ENCODE measurements at regions not wholly inside any gene's neighbourhood (a gene's known extent, or its start where the extent isn't known, plus 50 kb on each side); places are given as distances from the start of the nearest gene placed in this dataset.

DNA sequence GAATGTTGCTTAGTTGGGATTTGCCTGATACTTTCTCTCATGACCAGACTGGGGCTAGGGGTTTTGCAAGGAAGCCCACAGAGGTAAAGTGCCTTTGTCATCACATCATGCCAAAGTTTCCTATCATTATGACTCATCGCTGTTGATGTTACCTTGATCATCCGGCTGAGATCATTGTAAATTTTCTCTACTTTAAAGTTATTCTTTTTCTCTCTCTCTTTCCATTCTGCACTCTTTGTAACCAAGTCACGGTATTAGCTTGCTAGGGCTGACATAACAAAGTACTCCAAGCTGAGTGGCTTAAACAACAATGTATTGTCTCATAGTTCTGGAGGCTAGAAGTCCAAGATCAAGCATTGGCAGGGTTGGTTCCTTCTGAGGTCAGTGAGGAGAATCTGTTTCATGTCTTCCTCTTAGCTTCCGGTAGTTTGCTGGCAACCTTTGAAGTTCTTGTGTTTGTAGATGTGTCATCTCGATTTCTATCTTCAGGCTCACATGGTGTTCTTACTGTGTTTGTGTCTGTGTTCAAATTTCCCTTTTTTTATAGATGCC is 113.0 kb downstream of the DTHD1 start:
- peak; percentile 83 for DNase-seq

- DNase-seq: peak; percentile 40
These were observed 118.4 kb downstream of the DTHD1 start for GRCh38 chr4:36399762-36400353.

DNA sequence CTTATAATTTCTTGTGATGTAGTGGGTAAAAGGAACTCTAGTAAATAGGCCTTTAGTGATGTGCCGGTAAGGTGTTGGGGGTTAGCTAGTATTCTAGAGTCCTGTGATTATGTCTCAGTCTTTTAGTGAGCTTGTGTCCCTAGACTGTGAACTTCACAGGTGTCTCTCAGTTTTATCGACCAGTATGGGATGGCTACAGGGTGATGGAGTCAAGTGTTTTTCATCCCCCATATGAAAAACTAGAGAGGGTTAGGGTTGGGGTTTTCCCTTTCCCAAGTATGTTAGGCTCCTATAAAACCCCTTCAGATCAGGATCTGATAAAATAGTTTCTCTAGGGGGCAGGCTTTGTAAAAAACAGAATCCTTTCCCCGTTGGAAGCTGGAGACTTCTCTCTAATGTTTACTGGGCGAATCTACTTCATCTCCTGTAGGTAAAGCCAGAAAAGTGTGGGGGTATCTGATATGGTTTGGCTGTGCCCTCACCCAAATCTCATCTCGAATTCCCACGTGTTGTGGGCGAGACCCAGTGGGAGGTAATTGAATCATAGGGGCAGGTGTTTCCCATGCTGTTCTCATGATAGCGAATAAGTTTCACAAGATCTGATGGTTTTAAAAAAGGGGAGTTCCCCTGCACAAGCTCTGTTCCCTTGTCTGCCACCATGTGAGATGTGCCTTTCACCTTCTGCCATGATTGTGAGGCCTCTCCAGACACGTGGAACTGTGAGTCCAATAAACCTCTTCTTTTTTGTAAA is 120.8 kb downstream of the DTHD1 start:
- no peak for DNase-seq

- no peak for DNase-seq
These were observed 129.9 kb downstream of the DTHD1 start for GRCh38 chr4:36411338-36411737.

DNA sequence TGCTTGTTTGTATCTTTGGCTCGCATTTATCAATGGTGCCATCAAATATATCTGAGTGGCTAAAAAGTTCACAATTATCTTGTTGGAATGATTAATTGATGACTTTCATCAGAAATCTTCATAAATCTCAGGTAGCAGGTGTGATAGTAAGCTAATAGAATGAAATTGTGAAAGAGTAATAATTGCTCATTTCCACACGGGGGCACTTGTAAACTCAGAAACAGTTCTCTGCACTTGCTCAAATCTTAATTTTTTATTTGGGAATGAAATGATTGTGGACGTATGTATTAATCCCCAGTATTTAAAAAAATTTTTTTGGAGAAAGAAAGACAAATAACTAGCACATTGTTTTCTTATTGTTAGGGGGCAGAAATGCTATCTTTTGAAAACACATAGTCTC is 132.8 kb downstream of the DTHD1 start:
- DNase-seq: no peak

DNA sequence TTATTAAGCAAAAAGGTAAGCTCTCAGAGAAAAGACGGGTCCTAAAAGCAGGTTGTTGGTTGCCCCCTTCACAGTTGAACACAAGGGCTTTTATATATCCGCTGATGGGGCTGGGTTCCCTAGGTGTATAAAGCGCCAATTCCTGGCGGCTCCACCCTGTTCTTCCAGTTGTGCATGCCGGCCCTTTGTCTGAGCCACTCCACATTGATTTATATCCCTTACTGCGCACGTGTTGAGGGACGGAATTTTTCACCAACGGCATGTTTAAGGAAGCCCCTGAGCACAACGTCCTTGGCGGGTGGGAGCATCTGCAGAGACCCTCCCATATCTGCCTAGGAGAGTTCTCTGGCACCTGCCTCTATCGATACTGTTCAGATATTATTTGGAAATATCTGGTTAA is 135.7 kb downstream of the DTHD1 start:
- DNase-seq: no peak

DNA sequence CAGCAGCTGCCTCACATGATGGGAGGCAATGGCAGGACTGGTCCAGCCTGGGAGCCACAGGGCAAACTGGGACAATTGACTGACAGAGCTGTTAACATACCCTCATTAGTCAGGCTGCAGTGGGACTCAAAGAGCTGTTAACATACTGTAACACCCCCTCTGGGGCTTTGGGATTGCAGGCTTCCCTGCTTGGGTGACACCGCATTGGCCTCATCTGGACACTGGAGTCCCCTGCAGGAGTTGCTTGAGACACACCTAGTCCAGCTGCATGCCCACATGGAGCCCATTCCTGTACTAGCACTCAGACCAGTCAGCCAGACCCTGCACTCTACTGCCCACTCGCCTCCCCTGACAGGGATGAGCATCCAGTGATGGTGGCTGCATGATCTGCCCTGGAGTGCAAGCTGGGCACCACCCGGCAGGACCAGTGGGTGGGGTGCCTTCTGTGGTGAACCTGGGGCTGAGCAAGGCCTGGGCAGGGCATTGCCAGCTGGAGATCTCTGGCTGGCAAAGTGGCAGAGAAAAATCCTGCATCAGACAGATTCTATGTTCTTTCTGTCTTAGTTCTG is 138.8 kb downstream of the DTHD1 start:
- no peak for DNase-seq

DNA sequence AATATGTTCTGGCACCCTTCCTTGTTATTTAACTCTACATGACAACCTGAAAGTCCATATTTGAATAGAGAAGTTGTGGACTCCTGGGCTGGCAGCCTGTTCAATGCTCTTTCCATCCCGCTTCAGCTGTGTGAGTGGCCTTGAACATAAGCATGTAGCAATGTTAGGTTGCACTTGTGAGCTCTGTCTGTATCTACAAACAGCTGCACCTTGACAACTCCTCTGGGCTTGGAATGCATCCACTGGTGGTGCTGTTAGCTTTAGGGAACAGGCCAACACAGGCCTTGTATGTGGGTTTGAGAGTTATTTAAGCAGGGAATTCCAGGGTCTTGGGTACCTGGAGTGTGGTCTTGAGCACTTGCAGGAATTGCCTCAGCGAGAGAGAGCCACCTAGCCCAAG is 141.2 kb downstream of the DTHD1 start:
- no peak for DNase-seq

GRCh38 chr4:36426741-36427140 is 145.3 kb downstream of the DTHD1 start:
- no peak for DNase-seq

DNA sequence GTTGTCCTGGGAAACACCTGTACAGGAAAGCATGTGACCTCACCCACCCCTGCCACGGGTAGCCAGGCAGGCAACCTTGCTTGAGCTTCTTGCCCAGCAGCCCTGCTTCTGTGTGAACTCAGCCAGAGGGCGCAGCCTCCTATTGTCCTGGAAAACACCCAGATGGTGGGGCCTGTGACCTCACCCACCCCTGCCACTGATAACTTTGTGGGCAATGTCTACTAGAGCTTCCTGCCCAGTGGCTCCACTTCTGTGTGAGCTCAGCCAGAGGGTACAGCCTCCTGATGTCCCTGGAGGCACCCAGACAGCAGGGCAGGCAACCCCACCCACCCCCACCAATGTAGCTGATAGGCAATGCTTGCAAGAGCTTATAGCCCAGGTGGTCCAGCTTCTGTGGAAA is 146.3 kb downstream of the DTHD1 start:
- DNase-seq: no peak

DNA sequence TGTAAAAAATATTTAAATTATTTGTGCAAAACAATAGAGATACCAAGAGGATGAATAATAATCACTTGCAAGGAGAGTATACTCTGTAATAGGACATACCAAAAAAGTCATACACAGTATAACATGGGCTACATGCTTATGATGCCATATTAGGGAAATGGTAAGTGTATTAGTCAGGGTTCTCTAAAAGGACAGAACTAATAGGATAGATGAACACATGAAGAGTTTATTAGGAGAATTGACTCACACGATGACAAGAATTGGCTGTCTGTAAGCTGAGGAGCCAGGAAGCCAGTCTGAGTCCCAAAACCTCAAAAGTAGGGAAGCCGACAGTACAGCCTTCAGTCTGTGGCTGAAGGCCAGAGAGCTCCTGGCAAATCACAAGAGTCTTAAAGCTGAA is 151.2 kb downstream of the DTHD1 start:
- no peak for DNase-seq

DNA sequence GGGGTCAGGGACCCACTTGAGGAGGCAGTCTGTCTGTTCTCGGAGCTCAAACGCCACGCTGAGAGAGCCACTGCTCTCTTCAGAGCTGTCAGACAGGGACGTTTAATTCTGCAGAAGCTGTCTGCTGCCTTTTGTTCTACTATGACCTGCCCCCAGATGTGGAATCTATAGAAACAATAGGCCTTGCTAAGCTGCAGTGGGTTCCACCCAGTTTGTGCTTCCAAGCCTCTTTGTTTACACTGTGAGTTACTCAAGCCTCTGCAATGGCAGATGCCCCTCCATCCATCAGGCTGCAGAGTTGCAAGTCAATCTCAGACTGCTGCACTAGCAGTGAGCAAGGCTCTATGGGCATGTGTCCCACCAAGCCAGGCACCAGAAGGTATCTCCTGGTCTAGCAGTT is 158.1 kb downstream of the DTHD1 start:
- DNase-seq: no peak

DNA sequence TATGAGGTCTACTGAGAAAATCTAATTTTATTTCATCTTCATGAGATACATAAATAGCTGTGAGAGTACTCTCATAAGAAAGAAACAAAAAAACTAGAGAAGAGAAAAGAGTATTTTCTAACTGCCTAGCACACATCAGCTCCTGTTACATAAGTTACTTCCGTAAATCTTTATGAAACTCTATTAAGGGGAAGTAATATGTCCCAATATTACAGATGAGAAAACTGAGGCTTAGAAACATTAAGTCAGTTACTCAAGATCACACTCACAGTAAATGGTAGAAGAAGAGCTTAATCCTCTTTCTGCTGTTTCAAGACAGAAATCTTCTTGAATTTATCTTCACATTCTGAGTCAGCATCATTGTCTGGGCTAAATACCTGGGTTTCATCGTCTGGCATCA is 164.1 kb downstream of the DTHD1 start:
- no peak for DNase-seq

- no peak for DNase-seq
These were observed 164.9 kb downstream of the DTHD1 start for GRCh38 chr4:36446275-36446674.

GRCh38 chr4:36461344-36461743 is 179.9 kb downstream of the DTHD1 start:
- DNase-seq: no peak

- no peak for DNase-seq
These were observed 186.3 kb downstream of the DTHD1 start for GRCh38 chr4:36467670-36468069.

- no peak for DNase-seq
These were observed 190.5 kb downstream of the DTHD1 start for GRCh38 chr4:36471903-36472302.

DNA sequence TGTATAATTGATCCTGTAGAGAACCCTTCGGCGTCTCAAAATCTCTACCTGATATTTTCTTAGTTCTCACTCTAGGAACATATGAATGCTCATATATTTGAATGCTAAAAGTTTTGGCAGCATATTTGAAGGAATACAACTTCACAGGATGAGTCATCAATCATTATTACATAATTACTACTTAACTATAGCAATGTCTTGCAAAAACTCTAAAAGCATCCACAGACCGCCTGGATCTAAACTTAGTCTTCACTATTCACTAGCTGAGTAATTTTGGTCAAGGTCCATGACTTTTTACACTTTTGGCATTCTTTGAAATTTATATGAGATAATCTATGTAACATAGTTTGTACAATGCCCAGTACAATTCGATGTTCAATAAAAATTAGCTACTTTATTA is 194.7 kb downstream of the DTHD1 start:
- no peak for DNase-seq

DNA sequence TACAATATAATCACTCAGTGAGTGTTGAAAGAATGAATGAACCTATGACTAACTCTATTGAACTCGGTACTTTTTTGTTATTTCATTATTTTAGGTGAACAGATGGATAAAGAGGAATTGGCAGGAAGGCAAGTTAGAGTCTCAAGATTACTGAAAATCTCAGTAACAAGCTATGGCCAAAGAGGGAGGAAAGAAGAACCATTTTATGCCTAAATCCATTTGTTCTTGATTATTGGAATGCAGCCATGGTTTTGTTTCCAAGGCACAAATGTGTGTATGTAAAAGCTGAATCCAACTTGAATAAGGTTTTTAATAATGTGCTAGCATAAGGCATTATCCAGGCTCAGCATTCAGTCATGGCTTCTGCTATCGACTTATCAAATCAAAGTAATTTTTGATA is 196.4 kb downstream of the DTHD1 start:
- no peak for DNase-seq

- DNase-seq: no peak
These were observed 204.5 kb downstream of the DTHD1 start for GRCh38 chr4:36485885-36486284.

DNA sequence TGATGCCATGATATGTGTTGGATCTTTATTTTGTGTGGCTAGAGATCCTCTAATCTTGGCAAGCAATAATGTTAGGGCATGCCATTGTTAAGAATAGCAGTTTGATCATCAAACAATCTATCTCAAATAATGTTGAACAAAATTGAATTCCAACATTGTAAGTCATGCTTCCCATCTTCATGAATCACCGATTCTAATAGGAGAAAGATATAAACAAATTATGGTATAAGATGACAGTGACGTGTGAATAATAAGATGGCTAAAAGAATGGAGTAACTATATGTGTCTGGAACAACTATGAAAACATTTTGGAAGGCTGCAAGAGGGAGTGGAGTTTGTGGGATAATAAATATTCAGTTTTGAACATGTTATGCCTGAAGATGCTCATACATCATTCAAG is 208.4 kb downstream of the DTHD1 start:
- DNase-seq: no peak

DNA sequence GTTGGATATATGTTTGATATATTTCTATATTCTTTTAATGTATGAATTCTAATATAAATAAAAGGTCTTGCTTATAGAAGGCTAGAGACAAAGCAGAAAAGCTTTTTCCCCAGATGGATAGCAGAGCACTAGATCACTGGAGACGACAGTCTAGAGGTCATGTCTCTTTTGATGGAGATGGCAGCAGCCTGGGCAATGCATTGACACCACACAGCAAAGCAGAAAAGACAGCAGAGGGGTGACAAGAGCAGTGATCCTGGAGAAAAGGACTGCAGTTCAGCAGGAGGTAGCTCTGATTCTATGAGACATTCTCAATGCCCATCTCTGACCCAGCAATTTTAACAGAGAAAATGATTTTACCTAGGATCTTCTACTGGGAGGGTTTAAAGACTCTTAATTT is 210.6 kb downstream of the DTHD1 start:
- DNase-seq: no peak

DNA sequence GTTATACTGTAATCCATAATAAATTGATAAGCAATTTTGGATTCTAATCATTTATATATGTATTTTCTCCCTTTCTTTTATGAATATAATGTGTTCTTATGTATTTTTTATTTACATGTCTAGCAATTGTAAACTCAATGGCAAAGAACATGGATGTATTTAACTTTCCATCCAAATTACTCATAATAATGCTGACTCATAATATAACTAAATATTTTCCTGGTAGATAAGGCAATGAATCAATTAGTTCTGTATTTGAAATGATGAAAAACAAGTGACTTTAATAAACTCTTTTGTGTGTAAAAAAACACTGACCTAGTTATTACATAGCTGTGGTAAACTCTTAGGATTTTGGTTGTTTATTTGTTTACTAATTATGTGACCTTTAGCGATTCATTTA is 211.2 kb downstream of the DTHD1 start:
- DNase-seq: no peak

- DNase-seq: no peak
These were observed 211.8 kb downstream of the DTHD1 start for GRCh38 chr4:36493251-36493650.
